Endothelial cell of umbilical vein (primary cell): ENCODE measurements at regions not wholly inside any gene's neighbourhood (a gene's known extent, or its start where the extent isn't known, plus 50 kb on each side); places are given as distances from the start of the nearest gene placed in this dataset.

Source experiments
- BruUV-seq: library from RNA; stranded (reverse); fragments of 400-500 nt; replicated peaks from 2 replicates; lab custom pipeline; 2021; lab: Mats Ljungman, UMichigan
- CTCF ChIA-PET: fragments of 300-600, 350-600 bp; sonication (Branson Sonifier 250); formaldehyde crosslinking; loops from one replicate; lab custom pipeline; 2021; ENCODE audit warnings: antibody characterized with exemption, inconsistent platforms; lab: Charles Lee
- POLR2A ChIA-PET: fragments of 300-600, 350-600 bp; sonication (Branson Sonifier 250); formaldehyde crosslinking; loops from one replicate; lab custom pipeline; 2021; ENCODE audit warnings: antibody characterized with exemption, inconsistent platforms; lab: Charles Lee
- DNase-seq: peaks from one replicate; pipeline ENCODE4 v3.0.0-alpha.2; 2011; ENCODE audit warnings: low read depth, low spot score
- FAIRE-seq: peaks from 2 replicates; lab custom pipeline; 2011; peaks lifted over from hg19 to GRCh38; lab: Jason Lieb, UNC
- H2AFZ ChIP-seq: 2 replicates; pipeline ENCODE4 v1.6.0; 2012; ENCODE audit warnings: low read depth, low read length, control low read depth, inconsistent platforms
- H3K27ac ChIP-seq: 2 replicates; pipeline ENCODE4 v1.5.1; 2011; ENCODE audit warnings: low read depth, mild to moderate bottlenecking, control low read depth, low read length, moderate library complexity; ENCODE audit not compliant: insufficient read depth
- H3K27me3 ChIP-seq, 2 experiments: 2 replicates each; pipeline versions ENCODE4 v1.6.0 to v1.6.1; 2011; ENCODE audit warnings: low read length in 2 of 2, mixed read lengths in 1 of 2; ENCODE audit not compliant: control insufficient read depth in 2 of 2, insufficient read depth in 2 of 2
- H3K36me3 ChIP-seq, 2 experiments: 2 replicates in 1 of 2; 3 replicates in 1 of 2; pipeline ENCODE4 v1.5.1; 2011; ENCODE audit warnings: low read length in 2 of 2, mild to moderate bottlenecking in 1 of 2, moderate library complexity in 1 of 2; ENCODE audit not compliant: control insufficient read depth in 2 of 2, insufficient read depth in 2 of 2; ENCODE audit errors: extremely low read depth in 1 of 2
- H3K4me1 ChIP-seq: 3 replicates; pipeline ENCODE4 v1.5.1; 2011; ENCODE audit warnings: mild to moderate bottlenecking, low read length; ENCODE audit not compliant: control insufficient read depth, insufficient read depth; ENCODE audit errors: extremely low read depth
- H3K4me2 ChIP-seq: 2 replicates; pipeline ENCODE4 v1.6.1; 2011; ENCODE audit warnings: low read length, control low read depth, mixed read lengths; ENCODE audit not compliant: insufficient read depth
- H3K4me3 ChIP-seq, 3 experiments: fragments of 200-600 bp in 1 of 3; sonication (generic), shearing (Covaris generic) in 1 of 3; replicated peaks in 1 of 3; 2 replicates each; pipeline ENCODE4 v1.5.1; 2011 to 2016; ENCODE audit warnings: control low read depth in 3 of 3, low read length in 3 of 3, mild to moderate bottlenecking in 2 of 3, inconsistent platforms in 1 of 3, low read depth in 1 of 3, moderate library complexity in 1 of 3; ENCODE audit not compliant: insufficient read depth in 1 of 3
- H3K79me2 ChIP-seq: 2 replicates; pipeline ENCODE4 v1.6.0; 2012; ENCODE audit warnings: low read length, inconsistent platforms; ENCODE audit not compliant: control insufficient read depth, insufficient read depth
- H3K9ac ChIP-seq: replicated peaks from 2 replicates; pipeline ENCODE3; 2011; ENCODE audit warnings: low read length, control low read depth; ENCODE audit not compliant: insufficient read depth; ENCODE audit errors: extremely low read depth
- H3K9me1 ChIP-seq: replicated peaks from 3 replicates; pipeline ENCODE4 v1.6.0; 2011; ENCODE audit warnings: mild to moderate bottlenecking, low read length; ENCODE audit not compliant: control insufficient read depth, insufficient read depth; ENCODE audit errors: extremely low read depth
- H3K9me3 ChIP-seq: replicated peaks from 2 replicates; pipeline ENCODE4 v1.5.1; 2012; ENCODE audit warnings: low read length, inconsistent platforms; ENCODE audit not compliant: control insufficient read depth, insufficient read depth
- H4K20me1 ChIP-seq: replicated peaks from 2 replicates; pipeline ENCODE3; 2011; ENCODE audit warnings: mild to moderate bottlenecking, low read length; ENCODE audit not compliant: control insufficient read depth, insufficient read depth; ENCODE audit errors: extremely low read depth
- CTCF ChIP-seq, 2 donors: IDR thresholded peaks; 1 replicate in 1 of 2; 2 replicates in 1 of 2; pipeline ENCODE4 v1.5.1; 2011; ENCODE audit warnings: low read length in 2 of 2, mild to moderate bottlenecking in 2 of 2, moderate library complexity in 2 of 2, control low read depth in 1 of 2, inconsistent platforms in 1 of 2, low read depth in 1 of 2; ENCODE audit not compliant: insufficient read depth in 1 of 2; ENCODE audit errors: extremely low read depth in 1 of 2
- FOS ChIP-seq: IDR thresholded peaks from 2 replicates; pipeline ENCODE4 v1.6.1; 2011; ENCODE audit warnings: mild to moderate bottlenecking, low read length, moderate library complexity, borderline replicate concordance; ENCODE audit not compliant: insufficient read depth
- POLR2AphosphoS5 ChIP-seq: IDR thresholded peaks from 2 replicates; pipeline ENCODE4 v1.6.1; 2012; ENCODE audit warnings: low read depth, mild to moderate bottlenecking, control low read depth, low read length, moderate library complexity; ENCODE audit not compliant: insufficient read depth
- dilution Hi-C: fragments of 300-500 bp; cut with MboI; formaldehyde crosslinking; loops from one replicate; pipeline ENCODE4 v1.15.0; 2019; ENCODE audit warnings: low sequenced_read_pairs; ENCODE audit not compliant: extremely low pct_ligation_motif_present
- intact Hi-C: fragments of 100-400 bp; cut with micrococcal nuclease; formaldehyde crosslinking; loops from one replicate; pipeline ENCODE4 v1.10.0; 2022

GRCh38 chr12:30823764-30824163 is 69.0 kb upstream of the CAPRIN2 start:
- TF ChIP-seq FOS: no peak
- H3K27me3 ChIP-seq: peaks cover 5 to 9% of the 10 kb centered on the region in 2 experiments
- no peak overlapping the region for H3K27ac ChIP-seq
- H4K20me1 ChIP-seq: no peaks in the 10 kb centered on the region
- no peak overlapping the region for H3K4me2 ChIP-seq
- BruUV-seq: no TSS peak
- H3K36me3 ChIP-seq: no peaks in the 10 kb centered on the region
- H3K4me1 ChIP-seq: peaks cover 6% of the 10 kb centered on the region
- no peaks in the 10 kb centered on the region for H3K79me2 ChIP-seq
- FAIRE-seq (no peak), DNase-seq (no peak)
- no peak overlapping the region for H3K4me3 ChIP-seq
- no peaks in the 10 kb centered on the region for H3K9me1 ChIP-seq
- dilution Hi-C loops: no loop called here
- H2AFZ ChIP-seq: no peak overlapping the region
- intact Hi-C loops: no loop called here
- POLR2A ChIA-PET: no interaction called here
- no peak overlapping the region for H3K9ac ChIP-seq
- no peaks in the 10 kb centered on the region for H3K9me3 ChIP-seq
- CTCF ChIA-PET: interaction anchor here (1.8 to 2.6 kb wide), 3 partner anchors 10 to 24 kb away, joined by 4 to 11 read pairs (median 9); no protein-coding TSS in a partner anchor

- Histone ChIP-seq H3K4me3 (peak overlapping the region in 2 of 3 experiments; percentile 34 to 38), H3K4me2 (peak overlapping the region; percentile 39), H3K4me1 (peaks cover 6% of the 10 kb centered on the region), H3K9me1 (no peaks in the 10 kb centered on the region), H3K27ac (no peak overlapping the region), H2AFZ (peak overlapping the region; percentile 97), H4K20me1 (no peaks in the 10 kb centered on the region), H3K79me2 (no peaks in the 10 kb centered on the region), H3K9ac (peak overlapping the region; percentile 43), H3K9me3 (no peaks in the 10 kb centered on the region), H3K27me3 (peaks cover 7 to 11% of the 10 kb centered on the region in 2 experiments), H3K36me3 (no peaks in the 10 kb centered on the region)
- intact Hi-C loops (no loop called here), dilution Hi-C loops (no loop called here)
- FAIRE-seq (no peak), DNase-seq (no peak)
- no peak for TF ChIP-seq POLR2AphosphoS5
- peak in 1 of 2 donors; percentile 19 for TF ChIP-seq CTCF (IDR thresholded peaks at IDR 0.05; ENCODE audit: extremely low read depth in 1 of 2, insufficient read depth in 1 of 2, low read depth in 1 of 2, low read length in 2 of 2)
- ChIA-PET CTCF (interaction anchor here (1.3 to 2.6 kb wide), 3 partner anchors 21 to 27 kb away, joined by 5 to 11 read pairs (median 9); no protein-coding TSS in a partner anchor), POLR2A (no interaction called here)
- BruUV-seq: no TSS peak
These were observed 68.5 kb upstream of the CAPRIN2 start for GRCh38 chr12:30823156-30823699.
